ENCODE measurements at regions not wholly inside any gene's neighbourhood (a gene's known extent, or its start where the extent isn't known, plus 50 kb on each side); places are given as distances from the start of the nearest gene placed in this dataset.
A peak's percentile ranks its signal among the peaks of the same experiment; 100 is the strongest.
"Not testable (repeated sequence)": the region's sequence is repeated elsewhere in the genome, so short reads cannot be mapped to it uniquely, and the experiment has no call there.

DNA sequence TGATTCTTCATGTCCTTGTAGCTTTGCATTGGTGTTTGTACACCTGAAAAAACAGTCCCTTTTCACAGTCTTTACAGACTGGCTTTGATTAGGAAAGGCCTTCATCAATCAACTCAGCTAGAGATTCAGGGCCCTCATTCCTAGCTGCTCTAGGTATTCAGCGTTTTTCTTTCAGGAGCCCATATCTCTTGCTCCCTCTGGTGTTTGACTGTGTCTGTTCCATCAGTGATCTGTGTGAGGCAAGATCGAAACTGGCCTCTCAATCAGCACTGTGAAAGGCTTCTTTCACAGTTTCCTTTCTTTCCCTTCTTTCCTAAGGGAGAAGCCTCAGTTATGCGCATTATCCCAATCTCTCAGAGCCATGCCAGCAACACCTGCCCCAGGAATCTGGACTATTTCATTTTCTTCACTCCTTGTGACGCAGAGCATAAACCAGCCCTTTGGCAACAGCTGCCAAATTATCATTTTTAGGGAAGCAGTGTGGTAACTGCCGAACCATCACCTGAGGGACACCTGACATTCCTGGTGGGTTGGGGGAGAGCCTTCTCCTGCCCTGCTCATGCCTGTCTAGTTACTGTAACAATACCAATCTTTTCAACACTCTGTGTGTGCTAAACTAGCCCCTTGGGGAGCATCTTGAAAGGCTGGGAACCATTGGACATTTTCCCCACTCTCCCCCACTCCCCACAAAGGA lies 75.7 kb upstream of the CCDC71L start:
- DNase-seq = peak; percentile 24
- Histone ChIP-seq H3K27me3 (ENCODE audit: control insufficient read depth, insufficient read depth, low read length) (no peaks in the 10 kb centered on the region), H3K36me3 (replicated peaks; ENCODE audit: control insufficient read depth, insufficient read depth, low read length) (no peaks in the 10 kb centered on the region), H3K4me3 (ENCODE audit: insufficient read depth, low read depth, low read length) (no peak overlapping the region)

DNA sequence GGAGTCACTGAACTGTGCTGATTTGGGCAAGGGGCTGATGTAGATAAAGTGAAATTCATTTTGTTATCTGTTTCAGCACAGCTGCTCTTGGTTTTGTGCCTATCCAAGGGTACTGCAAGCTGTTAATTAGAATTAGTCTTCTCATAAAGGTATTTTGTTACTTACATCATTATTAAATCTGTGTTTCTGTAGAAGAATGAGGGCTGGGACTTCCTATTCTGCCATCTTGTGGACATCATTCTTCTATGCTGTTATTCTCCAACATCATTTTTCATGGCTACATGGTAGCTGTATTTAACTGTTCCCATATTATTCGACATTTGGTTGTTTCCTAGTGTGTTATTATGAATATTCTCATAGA lies 76.2 kb upstream of the CCDC71L start:
- no peak overlapping the region for H3K4me3 ChIP-seq (ENCODE audit: insufficient read depth, low read depth, low read length)
- DNase-seq = no peak
- H3K36me3 ChIP-seq (replicated peaks; ENCODE audit: control insufficient read depth, insufficient read depth, low read length) = no peaks in the 10 kb centered on the region
- H3K27me3 ChIP-seq (ENCODE audit: control insufficient read depth, insufficient read depth, low read length) = no peaks in the 10 kb centered on the region

DNA sequence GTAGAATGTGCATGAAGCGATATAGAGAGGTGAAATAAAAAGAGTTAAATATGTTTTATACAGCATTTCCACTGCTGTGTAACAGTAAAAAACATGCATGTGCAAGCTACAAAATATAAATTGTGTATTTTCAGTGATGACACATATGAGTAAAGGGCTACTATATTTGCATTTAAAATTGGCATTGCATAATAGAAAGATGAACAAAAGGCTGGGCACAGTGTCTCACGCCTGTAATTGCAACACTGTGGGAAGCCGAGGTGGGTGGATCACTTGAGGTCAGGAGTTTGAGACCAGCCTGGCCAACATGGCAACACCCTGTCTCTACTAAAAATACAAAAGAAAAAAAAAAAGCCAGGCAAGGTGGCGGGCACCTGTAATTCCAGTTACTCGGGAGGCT lies 79.8 kb upstream of the CCDC71L start:
- Histone ChIP-seq H3K4me3 (ENCODE audit: insufficient read depth, low read depth, low read length) (no peak overlapping the region), H3K36me3 (replicated peaks; ENCODE audit: control insufficient read depth, insufficient read depth, low read length) (no peaks in the 10 kb centered on the region)
- no peak for DNase-seq

DNA sequence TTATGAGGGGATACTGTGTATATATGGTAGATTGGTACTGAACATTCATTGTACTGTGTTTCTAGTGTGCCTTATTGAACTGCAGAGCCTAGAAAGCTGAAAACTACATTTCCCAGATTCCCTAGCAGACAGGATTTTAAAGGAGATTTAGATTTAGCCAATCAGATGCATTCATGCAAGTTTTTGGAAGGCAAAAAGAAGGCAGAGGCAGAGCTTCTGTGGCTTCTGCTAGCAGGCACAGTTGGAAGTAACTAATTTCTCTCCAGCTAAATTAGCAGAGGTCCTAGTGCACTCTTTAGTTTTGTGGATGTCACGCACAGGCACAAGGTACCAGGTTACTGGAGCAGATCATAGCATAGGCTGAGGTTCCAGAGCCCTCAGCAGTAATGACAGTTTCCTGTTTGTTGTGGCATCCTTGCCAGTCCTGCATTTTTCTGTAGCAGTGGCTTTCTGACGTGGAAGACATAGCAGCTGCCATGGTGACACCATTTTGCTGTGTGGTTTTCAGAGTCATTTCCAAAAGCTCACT lies 83.7 kb upstream of the CCDC71L start:
- no peak for DNase-seq
- no peaks in the 10 kb centered on the region for H3K36me3 ChIP-seq (replicated peaks; ENCODE audit: control insufficient read depth, insufficient read depth, low read length)
- H3K27me3 ChIP-seq (ENCODE audit: control insufficient read depth, insufficient read depth, low read length) = no peaks in the 10 kb centered on the region
- no peak overlapping the region for H3K4me3 ChIP-seq (ENCODE audit: insufficient read depth, low read depth, low read length)

More for the DNA sequence above, 79.8 kb upstream of the CCDC71L start:
- H3K27me3 ChIP-seq (ENCODE audit: control insufficient read depth, insufficient read depth, low read length) = no peaks in the 10 kb centered on the region

DNA sequence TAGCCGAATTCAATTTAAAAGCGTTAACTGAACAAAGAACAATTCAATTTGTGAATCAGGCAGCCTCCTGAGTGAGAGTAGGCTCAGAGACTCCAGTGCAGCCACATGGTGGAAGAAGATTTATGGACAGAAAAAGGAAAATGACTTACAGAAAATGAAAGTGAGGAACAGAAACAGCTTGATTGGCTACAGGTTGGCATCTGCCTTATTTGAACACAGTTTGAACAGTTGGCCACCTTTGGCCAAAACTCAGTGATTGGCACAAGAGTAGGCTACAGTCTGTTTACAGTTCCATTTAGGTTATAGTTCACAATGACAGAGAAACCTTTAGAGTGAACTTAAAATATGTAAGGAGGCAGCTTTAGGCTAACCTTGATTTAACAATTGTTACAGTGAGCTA lies 86.3 kb upstream of the CCDC71L start:
- not testable (repeated sequence) for DNase-seq; H3K4me3 ChIP-seq (ENCODE audit: insufficient read depth, low read depth, low read length); H3K36me3 ChIP-seq (replicated peaks; ENCODE audit: control insufficient read depth, insufficient read depth, low read length); H3K27me3 ChIP-seq (ENCODE audit: control insufficient read depth, insufficient read depth, low read length)

DNA sequence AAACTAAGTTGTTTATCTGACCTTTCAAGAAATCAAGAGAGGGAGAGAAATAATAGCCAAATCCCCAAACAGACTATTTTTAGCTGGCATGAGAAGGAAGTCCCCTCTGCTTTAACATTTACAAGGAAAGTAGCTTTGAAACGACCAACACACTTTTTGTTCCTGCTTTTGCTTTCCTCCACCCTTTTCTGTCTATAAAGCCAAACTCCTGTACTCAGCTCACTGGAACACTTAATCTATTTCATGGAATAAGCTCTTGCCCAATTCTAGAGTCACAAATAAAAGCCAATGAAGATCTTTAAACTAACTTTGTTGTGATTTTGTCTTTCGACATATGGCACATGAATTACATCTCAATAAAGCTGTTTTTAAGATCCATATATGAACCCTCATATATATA lies 86.8 kb upstream of the CCDC71L start:
- Histone ChIP-seq H3K4me3 (ENCODE audit: insufficient read depth, low read depth, low read length) (no peak overlapping the region), H3K27me3 (ENCODE audit: control insufficient read depth, insufficient read depth, low read length) (no peaks in the 10 kb centered on the region), H3K36me3 (replicated peaks; ENCODE audit: control insufficient read depth, insufficient read depth, low read length) (no peaks in the 10 kb centered on the region)
- no peak for DNase-seq

DNA sequence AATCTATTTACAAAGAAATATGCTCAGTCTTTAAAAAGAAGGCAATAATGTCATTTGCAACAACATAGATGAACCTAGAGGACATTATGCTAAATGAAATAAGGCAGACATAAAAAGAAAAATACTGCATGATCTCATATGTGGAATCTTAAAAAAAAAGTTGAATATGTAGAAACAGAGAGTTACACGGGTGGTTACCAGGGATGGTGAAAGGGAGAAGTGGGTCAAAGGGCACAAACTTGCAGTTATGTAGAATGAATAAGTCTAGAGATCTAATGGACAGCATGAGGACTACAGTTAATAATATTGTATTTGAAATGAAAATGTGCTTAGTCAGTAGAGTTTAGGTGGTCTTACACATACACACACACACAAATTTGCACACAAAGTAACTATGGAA lies 88.2 kb upstream of the CCDC71L start:
- H3K27me3 ChIP-seq (ENCODE audit: control insufficient read depth, insufficient read depth, low read length) = no peaks in the 10 kb centered on the region
- no peaks in the 10 kb centered on the region for H3K36me3 ChIP-seq (replicated peaks; ENCODE audit: control insufficient read depth, insufficient read depth, low read length)
- no peak for DNase-seq
- H3K4me3 ChIP-seq (ENCODE audit: insufficient read depth, low read depth, low read length) = no peak overlapping the region

DNA sequence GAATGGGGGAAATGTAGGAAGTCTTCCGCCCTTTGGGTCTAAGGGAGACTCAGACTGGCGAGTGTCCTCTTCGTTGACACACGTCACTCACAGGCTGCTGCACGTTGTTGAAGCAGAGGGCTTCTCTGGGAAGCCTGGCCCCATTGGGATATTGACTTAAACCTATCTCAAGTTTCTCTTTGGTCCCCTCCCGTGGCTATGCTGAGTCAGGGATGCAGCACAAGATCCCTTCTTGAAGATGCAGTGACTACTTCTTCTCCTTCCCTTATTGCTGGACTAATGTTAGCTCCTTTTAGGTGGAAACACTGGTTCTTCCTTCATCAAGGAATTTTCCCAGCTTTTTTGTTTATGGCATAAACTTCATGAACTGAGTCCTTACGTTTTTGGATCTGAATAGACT lies 89.8 kb upstream of the CCDC71L start:
- no peak for DNase-seq
- no peaks in the 10 kb centered on the region for H3K27me3 ChIP-seq (ENCODE audit: control insufficient read depth, insufficient read depth, low read length)
- no peak overlapping the region for H3K4me3 ChIP-seq (ENCODE audit: insufficient read depth, low read depth, low read length)
- no peaks in the 10 kb centered on the region for H3K36me3 ChIP-seq (replicated peaks; ENCODE audit: control insufficient read depth, insufficient read depth, low read length)

DNA sequence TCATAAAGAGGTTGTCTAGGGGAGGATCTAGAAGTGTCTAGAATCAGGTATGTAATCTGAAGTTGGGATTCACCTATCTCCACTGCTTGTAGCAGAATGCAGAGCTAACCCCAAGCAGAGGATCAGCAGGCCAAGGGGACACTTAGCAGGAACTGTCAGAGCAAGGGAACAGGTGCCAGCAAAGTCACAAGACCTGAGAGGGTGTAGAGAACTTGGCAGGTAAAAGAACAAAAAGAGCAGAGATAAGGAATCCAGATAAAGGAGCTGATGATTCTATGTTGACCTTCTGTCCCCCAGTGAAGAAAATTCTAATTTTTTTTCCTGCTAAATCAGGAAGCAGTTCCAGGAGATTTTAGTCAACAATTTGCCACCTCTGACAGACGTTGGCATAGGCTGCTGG lies 91.4 kb upstream of the CCDC71L start:
- no peak overlapping the region for H3K4me3 ChIP-seq (ENCODE audit: insufficient read depth, low read depth, low read length)
- no peaks in the 10 kb centered on the region for H3K36me3 ChIP-seq (replicated peaks; ENCODE audit: control insufficient read depth, insufficient read depth, low read length)
- H3K27me3 ChIP-seq (ENCODE audit: control insufficient read depth, insufficient read depth, low read length) = no peaks in the 10 kb centered on the region
- no peak for DNase-seq

DNA sequence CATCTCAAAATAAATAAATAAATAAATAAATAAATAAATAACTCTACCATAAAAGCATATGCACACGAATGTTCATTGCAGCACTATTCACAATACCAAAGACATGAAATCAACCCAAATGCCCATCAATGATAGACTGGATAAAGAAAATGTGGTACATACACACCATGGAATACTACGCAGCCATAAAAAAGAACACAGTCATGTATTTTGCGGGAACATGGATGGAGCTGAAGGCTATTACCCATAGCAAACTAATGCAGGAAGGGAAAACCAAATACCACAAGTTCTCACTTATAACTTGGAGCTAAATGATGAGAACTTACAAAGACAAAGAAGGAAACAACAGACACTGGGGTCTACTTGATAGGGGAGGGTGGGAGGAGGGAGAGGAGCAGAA lies 94.1 kb upstream of the CCDC71L start:
- not testable (repeated sequence) for DNase-seq; H3K36me3 ChIP-seq (replicated peaks; ENCODE audit: control insufficient read depth, insufficient read depth, low read length); H3K27me3 ChIP-seq (ENCODE audit: control insufficient read depth, insufficient read depth, low read length); H3K4me3 ChIP-seq (ENCODE audit: insufficient read depth, low read depth, low read length)

DNA sequence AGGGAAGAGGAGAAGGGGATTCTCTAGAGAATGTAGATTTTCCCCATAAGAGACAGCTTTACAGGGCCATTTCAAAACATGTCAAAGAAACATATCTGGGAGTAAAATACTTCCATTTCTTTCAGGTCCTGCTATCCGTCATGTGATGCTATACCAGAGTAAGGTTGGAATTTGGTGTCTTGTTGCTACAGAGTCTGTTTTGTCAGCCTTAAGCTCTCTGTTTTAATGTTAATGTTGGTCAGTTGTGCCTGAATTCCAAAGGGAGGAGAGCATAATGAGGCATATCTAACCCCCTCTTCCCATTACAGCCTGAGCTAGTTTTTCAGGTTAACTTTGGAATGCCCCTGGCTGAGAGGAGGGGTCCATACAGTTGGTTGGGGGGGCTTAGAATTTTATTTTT lies 94.7 kb upstream of the CCDC71L start:
- no peak for DNase-seq

DNA sequence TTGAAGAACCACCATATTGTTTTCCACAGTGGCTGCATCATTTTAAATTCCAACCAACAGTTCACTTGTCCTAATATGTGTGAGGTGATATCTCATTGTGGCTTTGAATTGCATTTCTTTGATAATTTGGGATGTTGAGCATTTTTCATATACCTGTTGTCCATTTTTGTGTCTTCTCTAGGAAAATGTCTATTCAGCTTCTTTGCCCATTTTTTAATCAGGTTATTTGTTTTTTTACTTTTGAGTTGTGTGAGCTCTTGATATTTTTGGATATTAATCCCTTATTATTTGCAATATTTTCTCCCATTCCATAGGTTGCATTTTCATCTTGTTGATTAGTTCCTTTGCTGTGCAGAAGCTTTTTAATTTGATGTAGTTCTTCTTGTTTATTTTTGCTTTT lies 95.1 kb upstream of the CCDC71L start:
- DNase-seq = no peak
- H3K36me3 ChIP-seq (replicated peaks; ENCODE audit: control insufficient read depth, insufficient read depth, low read length) = no peaks in the 10 kb centered on the region
- H3K27me3 ChIP-seq (ENCODE audit: control insufficient read depth, insufficient read depth, low read length) = no peaks in the 10 kb centered on the region
- H3K4me3 ChIP-seq (ENCODE audit: insufficient read depth, low read depth, low read length) = no peak overlapping the region

More for the DNA sequence above, 94.7 kb upstream of the CCDC71L start:
- H3K4me3 ChIP-seq (ENCODE audit: insufficient read depth, low read depth, low read length) = no peak overlapping the region
- H3K36me3 ChIP-seq (replicated peaks; ENCODE audit: control insufficient read depth, insufficient read depth, low read length) = no peaks in the 10 kb centered on the region
- H3K27me3 ChIP-seq (ENCODE audit: control insufficient read depth, insufficient read depth, low read length) = no peaks in the 10 kb centered on the region

DNA sequence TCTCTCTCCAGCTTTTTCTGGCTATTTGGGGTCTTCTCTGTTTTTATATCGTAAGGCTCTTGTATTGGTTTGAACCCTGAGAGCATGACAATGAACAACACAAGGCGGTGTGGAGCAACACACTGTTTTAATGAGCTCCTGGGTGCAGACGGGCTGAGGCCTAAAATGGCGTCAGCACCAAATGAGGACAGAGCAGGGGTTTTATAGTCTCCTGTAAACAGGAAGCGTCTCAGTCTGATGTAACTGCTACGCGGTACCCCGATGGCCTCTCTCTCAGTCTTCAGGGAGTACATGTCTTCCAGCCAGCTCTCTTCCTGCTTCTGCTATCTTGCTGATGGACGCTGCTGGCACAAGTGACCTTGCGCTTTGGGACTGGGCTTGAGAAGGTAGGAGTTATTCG lies 95.9 kb upstream of the CCDC71L start:
- no peak overlapping the region for H3K4me3 ChIP-seq (ENCODE audit: insufficient read depth, low read depth, low read length)
- DNase-seq = no peak
- no peaks in the 10 kb centered on the region for H3K36me3 ChIP-seq (replicated peaks; ENCODE audit: control insufficient read depth, insufficient read depth, low read length)
- no peaks in the 10 kb centered on the region for H3K27me3 ChIP-seq (ENCODE audit: control insufficient read depth, insufficient read depth, low read length)

DNA sequence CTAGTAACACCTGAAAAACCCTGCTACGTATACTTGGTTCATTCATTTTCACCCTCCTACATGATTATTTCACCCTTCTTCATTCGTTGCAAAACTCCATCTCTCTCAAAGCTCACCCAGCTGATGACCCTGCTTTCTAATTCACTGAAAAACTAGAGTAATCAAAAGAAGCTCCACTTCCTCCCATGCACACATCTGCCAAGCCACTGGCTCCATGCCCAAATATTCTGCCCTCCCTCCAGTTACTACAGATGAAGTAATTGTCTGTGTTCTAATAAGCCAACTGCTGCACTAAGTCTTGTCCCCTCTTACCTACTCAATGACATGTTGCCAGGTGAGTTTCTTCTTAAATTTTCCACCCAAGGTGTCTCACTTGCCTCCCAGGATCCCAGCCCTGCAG lies 96.9 kb upstream of the CCDC71L start:
- DNase-seq = no peak
- H3K27me3 ChIP-seq (ENCODE audit: control insufficient read depth, insufficient read depth, low read length) = no peaks in the 10 kb centered on the region
- H3K36me3 ChIP-seq (replicated peaks; ENCODE audit: control insufficient read depth, insufficient read depth, low read length) = no peaks in the 10 kb centered on the region
- H3K4me3 ChIP-seq (ENCODE audit: insufficient read depth, low read depth, low read length) = no peak overlapping the region

DNA sequence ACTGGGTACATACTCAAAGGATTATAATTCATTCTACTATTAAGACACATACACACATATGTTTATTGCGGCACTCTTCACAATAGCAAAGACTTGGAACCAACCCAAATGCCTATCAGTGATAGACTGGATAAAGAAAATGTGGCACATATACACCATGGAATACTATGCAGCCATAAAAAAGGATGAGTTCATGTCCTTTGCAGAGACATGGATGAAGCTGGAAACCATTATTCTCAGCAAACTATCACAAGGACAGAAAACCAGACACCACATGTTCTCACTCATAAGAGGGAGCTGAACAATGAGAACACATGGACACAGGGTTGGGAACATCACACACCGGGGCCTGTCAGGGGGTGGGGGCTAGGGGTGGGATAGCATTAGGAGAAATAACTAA lies 101.9 kb upstream of the CCDC71L start:
- H3K4me3 ChIP-seq (ENCODE audit: insufficient read depth, low read depth, low read length); DNase-seq; H3K36me3 ChIP-seq (replicated peaks; ENCODE audit: control insufficient read depth, insufficient read depth, low read length); H3K27me3 ChIP-seq (ENCODE audit: control insufficient read depth, insufficient read depth, low read length): not testable (repeated sequence)

DNA sequence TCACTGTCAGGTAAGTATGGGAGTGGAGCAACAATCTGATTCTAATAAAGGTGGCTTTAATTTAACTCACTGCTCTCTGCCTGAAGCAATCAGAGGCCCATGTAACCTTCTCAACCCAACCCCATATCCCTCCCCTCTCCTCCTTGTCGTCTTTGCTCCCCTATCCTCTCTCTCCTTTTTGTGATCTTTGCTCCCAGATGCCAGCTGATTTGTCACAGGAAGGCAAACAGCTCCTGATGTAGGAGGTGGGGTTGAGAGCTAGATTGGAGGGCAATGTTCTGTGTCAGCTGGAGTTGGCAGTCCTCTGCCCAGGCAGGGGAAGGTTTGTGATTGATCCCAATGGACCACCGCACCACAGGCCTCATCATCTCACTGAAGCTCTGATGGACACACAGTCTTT lies 101.4 kb upstream of the PIK3CG start:
- no peak for DNase-seq

More for the DNA sequence above, 101.4 kb upstream of the PIK3CG start:
- Histone ChIP-seq H3K4me3 (ENCODE audit: insufficient read depth, low read depth, low read length) (no peak overlapping the region), H3K27me3 (ENCODE audit: control insufficient read depth, insufficient read depth, low read length) (no peaks in the 10 kb centered on the region), H3K36me3 (replicated peaks; ENCODE audit: control insufficient read depth, insufficient read depth, low read length) (no peaks in the 10 kb centered on the region)

All from H7 (cell line).